GM21360 (cell line): ENCODE measurements at regions not wholly inside any gene's neighbourhood (a gene's known extent, or its start where the extent isn't known, plus 50 kb on each side); places are given as distances from the start of the nearest gene placed in this dataset.

ENCODE experiments used
- ATAC-seq: cut with Tn5 transposase; IDR thresholded peaks from one replicate; pipeline ENCODE4 v1.9.1; 2021; ENCODE audit warnings: mild to moderate bottlenecking, moderate library complexity; ENCODE audit not compliant: unreplicated experiment

GRCh38 chr16:72236866-72237265 lies 64.9 kb upstream of the PMFBP1 start:
- ATAC-seq = no peak

DNA sequence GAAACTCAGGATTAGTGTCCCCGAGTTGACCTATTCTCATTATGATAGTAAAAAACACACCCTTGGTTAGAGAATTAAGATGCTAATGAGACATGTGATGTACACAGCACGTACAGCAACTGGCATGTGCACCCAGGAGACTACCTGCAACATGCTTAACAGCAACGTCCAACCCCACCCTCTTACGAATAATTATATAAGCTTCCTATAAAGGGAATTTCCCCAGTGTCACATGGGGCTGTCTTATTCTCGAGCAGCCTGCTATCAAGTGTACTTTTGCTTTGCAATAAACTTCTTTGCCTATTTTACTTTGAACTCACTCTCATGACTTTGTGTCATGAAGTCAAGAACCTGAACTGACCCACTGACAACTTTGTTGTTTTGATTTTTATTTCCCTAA lies 62.4 kb upstream of the PMFBP1 start:
- ATAC-seq = no peak

GRCh38 chr16:72228014-72228413 lies 56.1 kb upstream of the PMFBP1 start:
- ATAC-seq = no peak

DNA sequence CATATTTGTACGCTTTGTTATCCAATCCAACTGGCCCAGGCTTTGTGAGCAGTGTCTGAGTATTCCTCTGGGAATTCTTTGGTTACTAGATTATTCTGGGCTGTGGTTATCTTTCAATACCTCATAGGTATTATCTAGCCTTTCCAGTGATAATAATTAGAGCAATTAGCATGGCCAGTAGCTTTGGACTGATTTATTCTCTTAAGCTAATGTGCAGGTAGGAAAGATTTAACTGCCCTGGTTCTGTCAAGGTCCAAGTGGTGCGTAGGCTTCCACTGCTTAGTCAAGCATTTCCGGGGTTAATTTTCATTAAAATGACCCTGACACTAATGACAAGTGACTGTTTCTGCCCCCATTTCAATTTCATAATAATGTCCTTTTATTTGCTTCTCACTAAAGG lies 54.2 kb upstream of the PMFBP1 start:
- no peak for ATAC-seq

GRCh38 chr16:72224260-72224768 lies 52.4 kb upstream of the PMFBP1 start:
- no peak for ATAC-seq

GRCh38 chr16:72222503-72222902 lies 50.5 kb upstream of the PMFBP1 start:
- no peak for ATAC-seq
